ENCODE measurements at regions not wholly inside any gene's neighbourhood (a gene's known extent, or its start where the extent isn't known, plus 50 kb on each side); places are given as distances from the start of the nearest gene placed in this dataset.

GRCh38 chr11:33942954-33943353 lies 51.1 kb upstream of the LMO2 start:
- Histone ChIP-seq H3K27me3 (ENCODE audit: low read length) (no peaks in the 10 kb centered on the region), H3K9ac (ENCODE audit: low read length) (peak overlapping the region; percentile 24; the same call in 1 of the 2 replicates), H4K20me1 (ENCODE audit: low read depth, low read length) (no peaks in the 10 kb centered on the region), H3K9me2 (replicated peaks; ENCODE audit: insufficient read depth, low read length) (no peaks in the 10 kb centered on the region), H3K36me3 (ENCODE audit: low read length) (no peaks in the 10 kb centered on the region), H2AFZ (ENCODE audit: low read depth, low read length, severe bottlenecking) (no peak overlapping the region), H3F3A (ENCODE audit: insufficient read depth) (0 out of 2 replicates have a peak, but pooled peaks cover 7% of the 10 kb centered on the region), H3K9me3 (ENCODE audit: insufficient read depth, low read length) (no peaks in the 10 kb centered on the region), H3K4me3 (ENCODE audit: insufficient read depth, low read length, poor library complexity, severe bottlenecking) (no peak overlapping the region), H3K4me2 (ENCODE audit: low read depth, low read length, poor library complexity, severe bottlenecking) (peak overlapping the region; percentile 41), H3K79me2 (ENCODE audit: insufficient read depth, low read length) (no peaks in the 10 kb centered on the region), H3K27ac (ENCODE audit: low read depth, low read length) (peak overlapping the region; percentile 80)
- no peak for TF ChIP-seq CTCF (IDR thresholded peaks at IDR 0.05; ENCODE audit: insufficient read depth, low read length, poor library complexity, severe bottlenecking)
- TF ChIP-seq EZH2phosphoT487 (conservative IDR thresholded peaks at IDR 0.05; ENCODE audit: low read length): no peak

GRCh38 chr11:33941637-33942160 lies 49.8 kb upstream of the LMO2 start:
- H4K20me1 ChIP-seq (ENCODE audit: low read depth, low read length): no peaks in the 10 kb centered on the region
- peak overlapping the region; percentile 46 for H2AFZ ChIP-seq (ENCODE audit: low read depth, low read length, severe bottlenecking)
- H3K27ac ChIP-seq (ENCODE audit: low read depth, low read length): peak overlapping the region; percentile 80
- no peak overlapping the region for H3K4me3 ChIP-seq (ENCODE audit: insufficient read depth, low read length, poor library complexity, severe bottlenecking)
- H3K36me3 ChIP-seq (ENCODE audit: low read length): no peaks in the 10 kb centered on the region
- 0 out of 2 replicates have a peak, but pooled peaks cover 7% of the 10 kb centered on the region for H3F3A ChIP-seq (ENCODE audit: insufficient read depth)
- H3K9ac ChIP-seq (ENCODE audit: low read length): peak overlapping the region; percentile 24; the same call in 1 of the 2 replicates
- no peaks in the 10 kb centered on the region for H3K27me3 ChIP-seq (ENCODE audit: low read length)
- peak overlapping the region; percentile 41 for H3K4me2 ChIP-seq (ENCODE audit: low read depth, low read length, poor library complexity, severe bottlenecking)
- H3K79me2 ChIP-seq (ENCODE audit: insufficient read depth, low read length): no peaks in the 10 kb centered on the region
- no peaks in the 10 kb centered on the region for H3K9me3 ChIP-seq (ENCODE audit: insufficient read depth, low read length)
- H3K9me2 ChIP-seq (replicated peaks; ENCODE audit: insufficient read depth, low read length): no peaks in the 10 kb centered on the region
- TF ChIP-seq CTCF (IDR thresholded peaks at IDR 0.05; ENCODE audit: insufficient read depth, low read length, poor library complexity, severe bottlenecking) (no peak), EZH2phosphoT487 (conservative IDR thresholded peaks at IDR 0.05; ENCODE audit: low read length) (no peak)

All from SU-DHL-6 (cell line).